ENCODE measurements at regions not wholly inside any gene's neighbourhood (a gene's known extent, or its start where the extent isn't known, plus 50 kb on each side); places are given as distances from the start of the nearest gene placed in this dataset.
A peak's percentile ranks its signal among the peaks of the same experiment; 100 is the strongest.

DNA sequence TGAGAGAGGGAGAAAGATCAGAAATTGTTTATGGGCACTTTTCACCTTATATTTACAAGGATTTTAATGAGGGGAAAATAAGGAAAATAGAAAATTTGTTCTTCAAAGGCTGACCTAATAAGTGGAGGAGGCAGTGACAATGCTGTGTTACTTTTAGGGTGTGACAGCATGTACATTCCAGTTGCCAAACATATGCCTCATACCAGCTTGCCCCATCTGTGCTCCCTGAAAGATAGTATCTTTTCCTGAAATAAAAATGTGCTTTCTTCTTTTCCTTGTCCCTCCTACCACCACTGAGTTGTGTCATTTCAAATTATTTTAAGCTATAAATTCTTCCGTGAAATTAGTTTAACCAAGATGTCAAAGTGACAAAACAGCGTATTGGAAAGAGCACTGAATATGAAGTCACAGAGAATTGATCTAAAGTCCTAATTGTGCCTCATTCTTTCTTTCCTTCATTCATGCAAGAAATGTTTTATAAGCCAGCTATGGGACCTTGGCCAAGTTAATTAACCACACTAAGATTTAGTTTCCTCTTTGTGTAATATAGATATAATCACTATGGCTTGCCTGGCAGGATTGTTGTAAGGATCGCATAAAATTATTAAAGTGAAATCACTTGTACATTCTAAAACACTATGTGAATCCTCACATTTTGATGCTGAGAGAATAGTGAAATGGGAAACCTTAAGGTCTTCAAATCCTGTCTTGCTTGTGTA, 1307.5 kb upstream of the TENM4 start:
- no peak for DNase-seq (ENCODE audit: low read depth, low spot score)
- TF ChIP-seq CTCF (IDR thresholded peaks at IDR 0.05; ENCODE audit: low read depth, low read length): no peak
- no peak overlapping the region for H3K4me3 ChIP-seq (ENCODE audit: low read depth, low read length)
- in situ Hi-C loops (cut with HindIII; ENCODE audit: low sequenced_read_pairs): no loop called here

DNA sequence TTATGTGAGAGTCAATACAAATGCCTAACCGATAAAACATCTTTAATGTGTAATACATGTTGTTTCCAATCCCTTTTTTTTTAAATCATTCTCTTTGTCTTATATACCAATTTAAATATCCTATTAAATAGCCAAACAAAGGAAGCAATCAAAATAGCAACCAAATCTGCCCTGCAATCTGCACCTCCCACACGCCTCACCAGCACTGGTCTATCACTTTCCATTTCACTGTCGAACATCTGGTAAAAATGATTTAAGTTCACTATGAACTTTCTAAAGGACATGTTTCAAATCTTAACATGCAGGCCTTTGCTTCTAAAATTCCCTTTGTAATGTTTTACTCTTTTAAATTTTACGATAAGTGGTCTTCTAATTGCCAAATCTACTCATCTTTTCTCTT, 1305.5 kb upstream of the TENM4 start:
- no peak overlapping the region for H3K4me3 ChIP-seq (ENCODE audit: low read depth, low read length)
- in situ Hi-C loops (cut with HindIII; ENCODE audit: low sequenced_read_pairs): no loop called here
- TF ChIP-seq CTCF (IDR thresholded peaks at IDR 0.05; ENCODE audit: low read depth, low read length): no peak
- no peak for DNase-seq (ENCODE audit: low read depth, low spot score)

DNA sequence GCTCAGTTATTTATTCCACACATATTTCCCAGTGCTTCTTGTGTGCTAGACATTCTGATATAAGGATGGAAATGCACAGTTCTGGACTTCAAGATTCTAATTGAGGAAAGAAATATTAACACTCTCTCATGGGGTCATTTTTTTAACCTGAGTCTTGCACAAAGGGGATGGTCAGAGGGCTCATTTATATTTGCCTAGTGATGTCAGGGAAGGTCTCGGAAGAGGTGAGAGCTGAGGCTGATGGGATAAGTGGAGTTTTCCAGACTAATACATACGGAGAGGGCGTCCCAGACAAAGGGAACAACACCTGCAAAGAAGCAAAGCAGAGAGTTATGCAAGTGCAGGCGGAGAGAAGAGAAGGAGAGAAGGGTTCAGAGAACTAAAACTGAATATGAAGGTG, 1304.6 kb upstream of the TENM4 start:
- in situ Hi-C loops (cut with HindIII; ENCODE audit: low sequenced_read_pairs): no loop called here
- H3K4me3 ChIP-seq (ENCODE audit: low read depth, low read length): no peak overlapping the region
- TF ChIP-seq CTCF (IDR thresholded peaks at IDR 0.05; ENCODE audit: low read depth, low read length): no peak
- DNase-seq (ENCODE audit: low read depth, low spot score): no peak

- no peak overlapping the region for H3K4me3 ChIP-seq (ENCODE audit: low read depth, low read length)
- no peak for TF ChIP-seq CTCF (IDR thresholded peaks at IDR 0.05; ENCODE audit: low read depth, low read length)
- in situ Hi-C loops (cut with HindIII; ENCODE audit: low sequenced_read_pairs): no loop called here
- no peak for DNase-seq (ENCODE audit: low read depth, low spot score)
Observed at GRCh38 chr11:80733790-80734189, 1293.0 kb upstream of the TENM4 start.

DNA sequence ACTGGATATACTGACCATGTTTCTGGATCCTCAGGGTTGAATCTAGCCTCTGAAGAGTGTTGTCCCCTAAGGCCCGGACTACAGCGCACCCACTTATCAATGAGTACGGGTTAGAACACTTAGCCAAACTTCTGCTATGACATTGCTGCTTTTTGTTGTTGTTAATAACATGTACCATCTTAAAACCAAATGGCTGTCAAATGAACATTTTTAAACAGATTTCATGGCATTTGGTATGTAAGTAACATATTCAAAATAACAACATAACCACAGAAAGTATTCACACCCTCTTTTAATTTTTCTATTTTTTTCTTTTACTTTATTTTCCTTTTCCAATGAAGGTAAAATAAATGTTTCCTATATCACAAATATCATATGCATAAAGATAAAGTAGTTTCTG, 1292.5 kb upstream of the TENM4 start:
- no peak overlapping the region for H3K4me3 ChIP-seq (ENCODE audit: low read depth, low read length)
- in situ Hi-C loops (cut with HindIII; ENCODE audit: low sequenced_read_pairs): no loop called here
- DNase-seq (ENCODE audit: low read depth, low spot score): no peak
- TF ChIP-seq CTCF (IDR thresholded peaks at IDR 0.05; ENCODE audit: low read depth, low read length): no peak

DNA sequence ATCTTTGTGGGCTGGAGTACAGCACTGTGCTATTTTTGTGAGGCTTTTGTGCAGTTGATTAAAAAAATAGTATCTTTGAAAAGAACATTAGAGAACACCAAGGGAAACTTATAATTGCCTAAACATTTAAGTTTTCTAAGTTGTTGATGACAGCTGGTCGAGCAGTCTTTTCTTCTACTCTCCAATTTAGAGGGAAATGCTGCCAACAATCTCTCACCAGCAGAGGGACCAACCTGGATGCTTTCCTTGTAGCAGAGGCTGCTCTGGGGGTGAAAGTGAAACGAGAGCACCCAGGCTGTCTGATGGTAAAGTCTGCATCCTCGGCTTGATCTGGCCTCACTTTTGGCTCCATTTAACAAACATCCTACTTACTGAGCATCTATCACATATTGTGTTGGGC, 1286.5 kb upstream of the TENM4 start:
- peak; percentile 35 for TF ChIP-seq CTCF (IDR thresholded peaks at IDR 0.05; ENCODE audit: low read depth, low read length)
- in situ Hi-C loops (cut with HindIII; ENCODE audit: low sequenced_read_pairs): no loop called here
- H3K4me3 ChIP-seq (ENCODE audit: low read depth, low read length): no peak overlapping the region
- DNase-seq (ENCODE audit: low read depth, low spot score): no peak
